Neuron (in vitro differentiated cells): ENCODE measurements at regions not wholly inside any gene's neighbourhood (a gene's known extent, or its start where the extent isn't known, plus 50 kb on each side); places are given as distances from the start of the nearest gene placed in this dataset.

Experiments
- H2AFZ ChIP-seq: one replicate; pipeline ENCODE4 v1.6.1; 2013; ENCODE audit warnings: low read depth, mild to moderate bottlenecking, inconsistent platforms, low read length, moderate library complexity
- H3K27me3 ChIP-seq: one replicate; pipeline ENCODE4 v1.6.1; 2013; ENCODE audit warnings: low read length; ENCODE audit not compliant: insufficient read depth
- H3K36me3 ChIP-seq: one replicate; pipeline ENCODE4 v1.6.1; 2013; ENCODE audit warnings: low read length; ENCODE audit not compliant: insufficient read depth
- H3K4me1 ChIP-seq: one replicate; pipeline ENCODE4 v1.6.1; 2013; ENCODE audit warnings: low read length; ENCODE audit not compliant: insufficient read depth
- H3K4me3 ChIP-seq: 2 replicates; pipeline ENCODE4 v1.5.1; 2013; ENCODE audit warnings: mild to moderate bottlenecking, low read length, moderate library complexity
- H3K9me3 ChIP-seq: one replicate; pipeline ENCODE4 v1.6.1; 2013; ENCODE audit warnings: low read length

DNA sequence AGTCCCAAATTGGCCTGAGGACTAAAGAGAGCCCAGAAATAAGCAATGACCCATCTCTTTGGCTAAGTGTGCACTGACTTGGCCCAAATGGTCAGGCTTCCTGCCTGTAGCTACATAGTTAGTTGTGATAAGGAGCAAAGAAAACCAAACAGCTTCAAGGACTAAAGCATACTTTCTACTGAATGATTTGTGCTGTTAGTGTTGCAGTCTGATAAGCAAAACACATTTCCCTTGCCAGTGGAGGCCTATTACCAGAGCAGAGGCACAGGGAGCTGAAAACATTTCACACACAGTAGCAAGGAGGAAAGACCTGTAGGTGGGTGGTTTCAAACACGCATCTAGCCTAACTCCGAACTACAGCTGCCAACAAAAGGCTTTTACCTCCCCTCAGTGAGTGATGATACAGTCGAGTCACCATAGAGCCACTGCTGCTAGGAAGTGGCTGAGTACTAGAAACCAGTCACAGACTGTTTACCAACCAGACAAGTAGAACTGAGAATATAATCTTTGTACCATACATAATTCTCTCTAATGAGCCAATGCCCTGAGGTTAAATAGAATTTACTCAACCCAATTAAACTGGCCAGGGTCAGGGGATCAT, 222.3 kb upstream of the THBS1 start:
- Histone ChIP-seq H3K4me3 (no peak overlapping the region), H3K9me3 (no peaks in the 10 kb centered on the region)

DNA sequence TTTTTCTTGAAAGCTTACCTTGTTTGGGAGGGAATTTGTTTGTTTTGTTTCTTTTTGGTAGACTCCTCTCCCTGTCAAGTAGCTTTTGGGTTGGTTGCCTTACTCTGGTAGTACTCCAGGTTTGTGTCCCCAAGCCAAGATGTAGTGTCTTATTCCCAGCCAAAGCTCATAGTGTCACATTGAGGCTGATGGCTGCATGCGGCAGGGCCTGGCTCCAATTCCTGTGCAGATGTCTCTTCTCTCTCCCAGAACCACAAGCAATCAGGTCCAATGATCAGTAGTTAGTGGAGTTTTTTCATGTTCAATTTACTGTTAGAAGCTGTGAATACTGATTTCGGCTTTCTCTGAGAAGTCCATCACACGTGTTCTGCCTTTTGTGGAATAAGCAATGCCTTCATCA, 221.1 kb upstream of the THBS1 start:
- no peaks in the 10 kb centered on the region for H3K27me3 ChIP-seq
- H3K4me3 ChIP-seq, result no peak overlapping the region
- H2AFZ ChIP-seq, result no peak overlapping the region
- no peaks in the 10 kb centered on the region for H3K9me3 ChIP-seq
- H3K4me1 ChIP-seq, result no peaks in the 10 kb centered on the region
- no peaks in the 10 kb centered on the region for H3K36me3 ChIP-seq

More for the DNA sequence above, 222.3 kb upstream of the THBS1 start:
- Histone ChIP-seq H3K27me3 (no peaks in the 10 kb centered on the region), H2AFZ (no peak overlapping the region), H3K4me1 (no peaks in the 10 kb centered on the region), H3K36me3 (no peaks in the 10 kb centered on the region)

DNA sequence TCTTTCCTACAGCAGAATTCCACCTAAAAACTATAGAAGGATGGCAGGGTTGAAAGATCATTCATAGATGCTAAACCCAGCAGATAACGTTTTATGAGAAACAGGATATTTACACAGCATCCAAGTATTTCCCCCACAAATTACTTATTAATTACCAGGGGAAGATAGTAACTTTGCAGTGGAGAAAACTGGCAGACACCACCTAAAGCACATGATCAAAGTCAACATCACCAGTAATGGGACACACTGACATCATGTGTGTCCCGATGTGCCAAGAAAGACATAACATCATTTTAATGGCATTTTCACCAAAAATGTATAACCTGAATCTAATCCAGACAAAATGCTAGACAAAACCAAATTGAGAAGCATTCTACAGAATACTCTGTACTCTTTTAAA, 220.4 kb upstream of the THBS1 start:
- Histone ChIP-seq H3K9me3 (no peaks in the 10 kb centered on the region), H3K4me1 (no peaks in the 10 kb centered on the region), H2AFZ (no peak overlapping the region), H3K27me3 (no peaks in the 10 kb centered on the region), H3K4me3 (no peak overlapping the region), H3K36me3 (no peaks in the 10 kb centered on the region)

GRCh38 chr15:39361497-39361896, 219.4 kb upstream of the THBS1 start:
- Histone ChIP-seq H3K4me3 (no peak overlapping the region), H3K36me3 (no peaks in the 10 kb centered on the region), H3K9me3 (no peaks in the 10 kb centered on the region), H2AFZ (no peak overlapping the region), H3K27me3 (no peaks in the 10 kb centered on the region), H3K4me1 (no peaks in the 10 kb centered on the region)

DNA sequence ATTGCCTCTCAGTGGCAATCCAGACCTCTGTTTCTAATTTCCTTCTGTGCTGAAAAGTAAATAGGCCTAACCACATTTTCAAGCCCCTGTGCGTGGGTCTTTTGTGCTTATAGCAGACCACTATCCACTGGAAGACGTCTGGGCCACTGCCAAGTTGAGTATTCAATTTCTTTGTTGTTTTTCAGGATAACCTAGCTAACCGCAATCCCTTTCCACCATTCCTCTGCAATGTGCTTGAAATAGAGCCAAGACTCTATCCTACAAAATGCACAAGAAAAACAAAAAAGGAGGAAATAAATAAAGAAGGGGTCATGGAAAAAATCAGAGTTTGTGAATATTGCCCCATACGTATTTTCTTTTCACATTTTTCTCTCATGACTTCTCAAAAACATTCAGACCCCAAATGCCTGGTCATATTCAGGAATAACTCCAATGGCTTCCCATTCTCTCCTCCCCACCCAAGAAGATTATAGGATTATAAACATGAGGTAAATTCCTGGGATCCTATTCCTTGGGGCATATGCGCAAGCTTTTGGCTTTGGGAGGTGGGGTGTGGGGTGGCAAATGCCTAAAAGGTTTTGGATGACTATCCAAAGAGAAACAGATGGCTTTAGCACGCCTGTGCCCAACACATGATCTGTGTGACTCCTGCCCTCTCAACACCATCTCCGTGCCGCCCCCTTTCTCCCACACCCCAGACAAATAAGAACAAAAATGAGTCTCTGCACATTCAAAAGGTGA, 217.9 kb upstream of the THBS1 start:
- no peak overlapping the region for H3K4me3 ChIP-seq
- no peaks in the 10 kb centered on the region for H3K36me3 ChIP-seq
- H3K9me3 ChIP-seq, result no peaks in the 10 kb centered on the region

GRCh38 chr15:39363761-39364586, 216.9 kb upstream of the THBS1 start:
- Histone ChIP-seq H3K4me1 (no peaks in the 10 kb centered on the region), H2AFZ (no peak overlapping the region), H3K27me3 (no peaks in the 10 kb centered on the region), H3K4me3 (no peak overlapping the region), H3K36me3 (no peaks in the 10 kb centered on the region), H3K9me3 (no peaks in the 10 kb centered on the region)

More for the DNA sequence above, 217.9 kb upstream of the THBS1 start:
- Histone ChIP-seq H3K27me3 (no peaks in the 10 kb centered on the region), H3K4me1 (no peaks in the 10 kb centered on the region), H2AFZ (no peak overlapping the region)

DNA sequence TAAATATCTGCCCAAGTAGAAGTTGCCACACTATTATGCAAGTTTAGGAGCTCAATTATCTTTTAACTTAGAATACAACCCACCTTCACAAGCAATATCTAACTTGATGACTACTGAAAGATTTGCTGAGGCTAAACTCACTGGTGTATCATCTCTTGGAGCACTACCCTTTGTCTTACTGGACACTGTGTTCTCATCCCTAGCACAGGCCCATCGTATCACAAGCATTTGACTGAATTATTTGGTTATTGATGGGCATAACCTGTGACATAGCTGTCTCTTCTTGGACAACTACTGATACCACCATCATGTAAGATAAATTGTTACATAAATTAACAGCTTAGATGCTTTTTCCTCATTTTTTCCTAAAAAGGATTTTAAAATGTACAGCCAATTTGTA, 216.2 kb upstream of the THBS1 start:
- H3K36me3 ChIP-seq, result no peaks in the 10 kb centered on the region
- no peak overlapping the region for H2AFZ ChIP-seq
- no peak overlapping the region for H3K4me3 ChIP-seq
- peaks cover 1% of the 10 kb centered on the region for H3K9me3 ChIP-seq
- H3K27me3 ChIP-seq, result no peaks in the 10 kb centered on the region
- no peaks in the 10 kb centered on the region for H3K4me1 ChIP-seq

- H2AFZ ChIP-seq, result no peak overlapping the region
- H3K27me3 ChIP-seq, result no peaks in the 10 kb centered on the region
- no peaks in the 10 kb centered on the region for H3K4me1 ChIP-seq
- H3K36me3 ChIP-seq, result no peaks in the 10 kb centered on the region
- H3K4me3 ChIP-seq, result no peak overlapping the region
- peaks cover 2% of the 10 kb centered on the region for H3K9me3 ChIP-seq
Observed at GRCh38 chr15:39365161-39365560, 215.7 kb upstream of the THBS1 start.

DNA sequence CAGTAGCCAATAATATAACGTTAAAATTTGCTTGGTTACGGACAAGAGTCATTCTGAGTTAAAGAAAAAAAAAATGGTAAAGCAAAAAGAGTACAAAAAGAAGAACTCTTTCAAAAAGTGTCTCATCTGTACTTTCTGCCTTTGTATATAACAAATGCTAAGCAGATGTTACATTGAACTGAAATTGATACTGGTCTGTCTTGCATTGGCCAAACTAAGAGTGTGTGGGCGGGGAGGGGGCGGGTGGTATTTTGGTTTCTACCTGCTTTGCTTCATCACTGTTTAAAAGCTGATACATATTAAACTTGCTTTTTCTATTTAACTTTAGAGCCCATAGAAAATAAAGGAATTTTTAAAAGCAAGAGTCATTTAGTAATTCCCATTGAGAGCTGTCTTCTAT, 215.0 kb upstream of the THBS1 start:
- no peaks in the 10 kb centered on the region for H3K27me3 ChIP-seq
- no peak overlapping the region for H2AFZ ChIP-seq
- H3K4me1 ChIP-seq, result no peaks in the 10 kb centered on the region
- peaks cover 2% of the 10 kb centered on the region for H3K9me3 ChIP-seq
- H3K36me3 ChIP-seq, result no peaks in the 10 kb centered on the region
- H3K4me3 ChIP-seq, result no peak overlapping the region

DNA sequence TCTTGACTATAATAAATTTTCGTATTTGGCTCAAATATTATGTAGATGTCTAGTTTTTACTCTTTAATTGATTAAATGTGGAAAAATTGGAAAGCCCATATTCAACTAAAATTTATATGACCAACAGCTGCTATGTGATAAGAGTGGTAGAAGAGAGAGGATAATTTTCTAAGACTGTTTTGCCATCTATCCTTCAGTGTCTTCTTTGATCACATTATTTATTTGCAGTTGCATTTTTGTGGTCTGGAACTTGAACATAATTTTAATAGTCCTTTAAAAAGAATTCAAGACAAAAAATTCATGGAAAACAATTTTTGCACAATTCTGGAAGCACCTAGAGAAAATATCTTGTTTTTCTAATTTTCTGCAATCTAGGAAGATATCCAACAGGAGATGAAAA, 213.3 kb upstream of the THBS1 start:
- peaks cover 2% of the 10 kb centered on the region for H3K9me3 ChIP-seq
- H3K4me1 ChIP-seq, result peaks cover 6% of the 10 kb centered on the region
- H2AFZ ChIP-seq, result no peak overlapping the region
- H3K36me3 ChIP-seq, result no peaks in the 10 kb centered on the region
- no peak overlapping the region for H3K4me3 ChIP-seq
- H3K27me3 ChIP-seq, result no peaks in the 10 kb centered on the region

GRCh38 chr15:39369768-39370167, 211.1 kb upstream of the THBS1 start:
- no peaks in the 10 kb centered on the region for H3K36me3 ChIP-seq
- no peak overlapping the region for H2AFZ ChIP-seq
- peaks cover 6% of the 10 kb centered on the region for H3K4me1 ChIP-seq
- no peaks in the 10 kb centered on the region for H3K27me3 ChIP-seq
- no peak overlapping the region for H3K4me3 ChIP-seq
- peaks cover 2% of the 10 kb centered on the region for H3K9me3 ChIP-seq

GRCh38 chr15:39376371-39376909, 204.4 kb upstream of the THBS1 start:
- no peak overlapping the region for H3K4me3 ChIP-seq
- H3K9me3 ChIP-seq, result no peaks in the 10 kb centered on the region
- H3K36me3 ChIP-seq, result no peaks in the 10 kb centered on the region
- no peak overlapping the region for H2AFZ ChIP-seq
- peaks cover 4% of the 10 kb centered on the region for H3K4me1 ChIP-seq
- H3K27me3 ChIP-seq, result no peaks in the 10 kb centered on the region

GRCh38 chr15:39381517-39381916, 199.4 kb upstream of the THBS1 start:
- no peaks in the 10 kb centered on the region for H3K9me3 ChIP-seq
- H3K4me1 ChIP-seq, result no peaks in the 10 kb centered on the region
- H3K27me3 ChIP-seq, result no peaks in the 10 kb centered on the region
- no peak overlapping the region for H3K4me3 ChIP-seq
- no peak overlapping the region for H2AFZ ChIP-seq
- H3K36me3 ChIP-seq, result no peaks in the 10 kb centered on the region
